ENCODE measurements at regions not wholly inside any gene's neighbourhood (a gene's known extent, or its start where the extent isn't known, plus 50 kb on each side); places are given as distances from the start of the nearest gene placed in this dataset.

- no peak for TF ChIP-seq NR2F2 (IDR thresholded peaks at IDR 0.05)
- no peak for TF ChIP-seq ATF3 (IDR thresholded peaks at IDR 0.05)
- no peak for TF ChIP-seq CTCF (IDR thresholded peaks at IDR 0.05; ENCODE audit: low read depth, low read length, missing input control)
- TF ChIP-seq FOXA1 (IDR thresholded peaks at IDR 0.05), result no peak
- no peak for TF ChIP-seq RXRA (IDR thresholded peaks at IDR 0.05)
- no peak for TF ChIP-seq TAF1 (conservative IDR thresholded peaks at IDR 0.05)
- TF ChIP-seq REST (IDR thresholded peaks at IDR 0.05), result no peak
- no peak for TF ChIP-seq RAD21 (IDR thresholded peaks at IDR 0.05)
- no peak for TF ChIP-seq YY1 (IDR thresholded peaks at IDR 0.05)
- TF ChIP-seq JUND (IDR thresholded peaks at IDR 0.05), result no peak
- no peak for TF ChIP-seq EGR1 (IDR thresholded peaks at IDR 0.05; ENCODE audit: low read depth in 2 of 2)
- no peak for TF ChIP-seq HNF4A (conservative IDR thresholded peaks at IDR 0.05)
- no peak for TF ChIP-seq MAX (IDR thresholded peaks at IDR 0.05)
- TF ChIP-seq GABPA (IDR thresholded peaks at IDR 0.05 in 1 of 2, conservative IDR thresholded peaks at IDR 0.05 in 1 of 2), result no peak
These were observed 137.3 kb upstream of the KBTBD8 start for GRCh38 chr3:66860771-66861170.

Data from liver (tissue), 3 donors.